CD4-positive, alpha-beta memory T cell (primary cell): ENCODE measurements at regions not wholly inside any gene's neighbourhood (a gene's known extent, or its start where the extent isn't known, plus 50 kb on each side); places are given as distances from the start of the nearest gene placed in this dataset.

Experiments
- CTCF ChIA-PET: fragments of 350-600 bp; sonication (Branson Sonifier 250); formaldehyde crosslinking; loops from one replicate; lab custom pipeline; 2021; ENCODE audit warnings: inconsistent platforms; ENCODE audit not compliant: partially characterized antibody; lab: Charles Lee
- POLR2A ChIA-PET: fragments of 350-600 bp; sonication (Branson Sonifier 250); formaldehyde crosslinking; loops from one replicate; lab custom pipeline; 2021; ENCODE audit not compliant: partially characterized antibody; lab: Charles Lee
- DNase-seq, 5 donors: peaks; one replicate each; pipeline versions ENCODE4 v3.0.0 to v3.0.0-alpha.2; 2020 to 2022; ENCODE audit warnings: mixed read lengths in 1 of 5
- H3K27ac ChIP-seq: one replicate; pipeline ENCODE4 v1.7.0; 2013; ENCODE audit warnings: low read depth, low read length
- H3K27me3 ChIP-seq: 2 replicates; pipeline ENCODE4 v1.7.0; 2013; ENCODE audit warnings: mild to moderate bottlenecking, low read length, moderate library complexity; ENCODE audit not compliant: insufficient read depth
- H3K36me3 ChIP-seq: 2 replicates; pipeline ENCODE4 v1.7.0; 2013; ENCODE audit warnings: mild to moderate bottlenecking, low read length, moderate library complexity; ENCODE audit not compliant: insufficient read depth
- H3K4me1 ChIP-seq: 2 replicates; pipeline ENCODE4 v1.7.0; 2013; ENCODE audit warnings: mild to moderate bottlenecking, low read length, moderate library complexity; ENCODE audit not compliant: insufficient read depth
- H3K4me3 ChIP-seq, 2 donors: one replicate each; pipeline ENCODE4 v1.7.0; 2013; ENCODE audit warnings: low read length in 2 of 2, mild to moderate bottlenecking in 1 of 2
- H3K9me3 ChIP-seq, 2 donors: one replicate each; pipeline ENCODE4 v1.7.0; 2013; ENCODE audit warnings: low read length in 2 of 2, control low read depth in 1 of 2; ENCODE audit not compliant: control insufficient read depth in 1 of 2
- H3K27ac Mint-ChIP-seq, 7 donors: one replicate each; pipeline ENCODE4 v1.8.0; 2020 to 2021; ENCODE audit warnings: mixed read lengths in 7 of 7, mild to moderate bottlenecking in 6 of 7, inconsistent platforms in 3 of 7, moderate library complexity in 3 of 7
- H3K27me3 Mint-ChIP-seq, 2 donors: one replicate each; pipeline ENCODE4 v1.8.0; 2020 to 2021; ENCODE audit warnings: mixed read lengths in 2 of 2
- H3K36me3 Mint-ChIP-seq, 2 donors: one replicate each; pipeline ENCODE4 v1.8.0; 2020 to 2021; ENCODE audit warnings: mixed read lengths in 2 of 2, inconsistent platforms in 1 of 2, mild to moderate bottlenecking in 1 of 2
- H3K4me1 Mint-ChIP-seq, 4 donors: one replicate each; pipeline ENCODE4 v1.8.0; 2020 to 2021; ENCODE audit warnings: mixed read lengths in 4 of 4, mild to moderate bottlenecking in 1 of 4
- H3K4me3 Mint-ChIP-seq, 8 donors: one replicate each; pipeline ENCODE4 v1.8.0; 2020 to 2021; ENCODE audit warnings: mixed read lengths in 8 of 8, mild to moderate bottlenecking in 7 of 8, moderate library complexity in 6 of 8, inconsistent platforms in 3 of 8
- H3K9me3 Mint-ChIP-seq, 8 donors: one replicate each; pipeline ENCODE4 v1.8.0; 2020 to 2021; ENCODE audit warnings: mixed read lengths in 8 of 8, mild to moderate bottlenecking in 5 of 8, inconsistent platforms in 3 of 8, moderate library complexity in 1 of 8
- intact Hi-C: fragments of 100-400 bp; cut with micrococcal nuclease; formaldehyde crosslinking; loops from one replicate; pipeline ENCODE4 v1.15.1; 2023

GRCh38 chr2:43134571-43134889 is 91.9 kb downstream of the ZFP36L2 start:
- Mint-ChIP-seq H3K36me3 (no peaks in the 10 kb centered on the region), H3K27ac (peak overlapping the region; percentile 97 to 100 (median 100)), H3K4me1 (peaks cover 69 to 98% (median 85%) of the 10 kb centered on the region in 4 donors), H3K27me3 (no peaks in the 10 kb centered on the region), H3K9me3 (no peaks in the 10 kb centered on the region), H3K4me3 (peak overlapping the region in 7 of 8 donors; percentile 63 to 86 (median 78))
- CTCF ChIA-PET, result interaction anchor here (1.1 to 18.4 kb wide), 8 partner anchors 15 to 292 kb away, joined by 3 to 445 read pairs (median 22); partner anchors contain the start of gene ZFP36L2
- Histone ChIP-seq H3K27me3 (no peaks in the 10 kb centered on the region), H3K27ac (peak overlapping the region; percentile 83), H3K4me3 (peak overlapping the region in 1 of 2 donors; percentile 4), H3K9me3 (no peaks in the 10 kb centered on the region), H3K36me3 (no peaks in the 10 kb centered on the region), H3K4me1 (peaks cover 100% of the 10 kb centered on the region)
- intact Hi-C loops, result loop anchor here (1.0 to 5.0 kb wide), 3 partner anchors 24 to 293 kb away; no protein-coding TSS in a partner anchor
- DNase-seq, result no peak
- POLR2A ChIA-PET, result interaction anchor here (0.7 to 65.0 kb wide), 10 partner anchors 9 to 861 kb away, joined by 3 to 6960 read pairs (median 4); partner anchors contain the start of gene ZFP36L2

GRCh38 chr2:43133708-43134570 is 92.5 kb downstream of the ZFP36L2 start:
- Mint-ChIP-seq H3K36me3 (no peaks in the 10 kb centered on the region), H3K4me3 (peak overlapping the region in 7 of 8 donors; percentile 63 to 86 (median 78)), H3K4me1 (peaks cover 72 to 100% (median 87%) of the 10 kb centered on the region in 4 donors), H3K9me3 (no peaks in the 10 kb centered on the region), H3K27me3 (no peaks in the 10 kb centered on the region), H3K27ac (peak overlapping the region; percentile 97 to 100 (median 100))
- H3K36me3 ChIP-seq, result no peaks in the 10 kb centered on the region
- H3K4me3 ChIP-seq, result peak overlapping the region in 1 of 2 donors; percentile 26
- intact Hi-C loops, result loop anchor here (1.0 to 5.0 kb wide), 3 partner anchors 24 to 293 kb away; no protein-coding TSS in a partner anchor
- DNase-seq, result peak; percentile 88 to 93 (median 91)
- peaks cover 100% of the 10 kb centered on the region for H3K4me1 ChIP-seq
- CTCF ChIA-PET, result interaction anchor here (0.9 to 18.4 kb wide), 11 partner anchors 15 to 351 kb away, joined by 3 to 445 read pairs (median 5); partner anchors contain the start of gene ZFP36L2
- no peaks in the 10 kb centered on the region for H3K9me3 ChIP-seq
- POLR2A ChIA-PET, result interaction anchor here (0.7 to 65.0 kb wide), 8 partner anchors 9 to 323 kb away, joined by 3 to 6960 read pairs (median 4); partner anchors contain the start of gene ZFP36L2
- H3K27ac ChIP-seq, result peak overlapping the region; percentile 83
- no peaks in the 10 kb centered on the region for H3K27me3 ChIP-seq

- peak overlapping the region in 1 of 2 donors; percentile 26 for H3K4me3 ChIP-seq
- Mint-ChIP-seq H3K4me1 (peaks cover 72 to 100% (median 87%) of the 10 kb centered on the region in 4 donors), H3K36me3 (no peaks in the 10 kb centered on the region), H3K27ac (peak overlapping the region; percentile 97 to 100 (median 100)), H3K4me3 (peak overlapping the region in 7 of 8 donors; percentile 41 to 86 (median 75)), H3K9me3 (no peaks in the 10 kb centered on the region), H3K27me3 (no peaks in the 10 kb centered on the region)
- CTCF ChIA-PET, result interaction anchor here (0.9 to 18.4 kb wide), 11 partner anchors 16 to 351 kb away, joined by 3 to 445 read pairs (median 6); partner anchors contain the start of gene ZFP36L2
- H3K36me3 ChIP-seq, result no peaks in the 10 kb centered on the region
- POLR2A ChIA-PET, result interaction anchor here (1.1 to 65.0 kb wide), 7 partner anchors 7 to 322 kb away, joined by 3 to 6960 read pairs (median 9); partner anchors contain the start of gene ZFP36L2
- H3K27me3 ChIP-seq, result no peaks in the 10 kb centered on the region
- intact Hi-C loops, result loop anchor here (5.0 kb wide), 1 partner anchor 294 kb away; no protein-coding TSS in a partner anchor
- peak in 1 of 5 donors; percentile 52 for DNase-seq
- peak overlapping the region; percentile 83 for H3K27ac ChIP-seq
- H3K9me3 ChIP-seq, result no peaks in the 10 kb centered on the region
- H3K4me1 ChIP-seq, result peaks cover 100% of the 10 kb centered on the region
Measured at GRCh38 chr2:43133336-43133707, 93.1 kb downstream of the ZFP36L2 start.

- Histone ChIP-seq H3K27me3 (no peaks in the 10 kb centered on the region), H3K4me3 (peak overlapping the region in 1 of 2 donors; percentile 26), H3K4me1 (peaks cover 100% of the 10 kb centered on the region), H3K27ac (peak overlapping the region; percentile 83), H3K36me3 (no peaks in the 10 kb centered on the region), H3K9me3 (no peaks in the 10 kb centered on the region)
- ChIA-PET CTCF (interaction anchor here (0.9 to 18.4 kb wide), 11 partner anchors 14 to 352 kb away, joined by 3 to 445 read pairs (median 6); partner anchors contain the start of gene ZFP36L2), POLR2A (interaction anchor here (1.5 to 65.0 kb wide), 6 partner anchors 8 to 352 kb away, joined by 5 to 6960 read pairs (median 10); partner anchors contain the start of gene ZFP36L2)
- H3K9me3 Mint-ChIP-seq, result no peaks in the 10 kb centered on the region
- H3K27ac Mint-ChIP-seq, result peak overlapping the region; percentile 97 to 100 (median 100)
- peak overlapping the region in 7 of 8 donors; percentile 45 to 86 (median 76) for H3K4me3 Mint-ChIP-seq
- DNase-seq, result peak in 2 of 5 donors; percentile 31 to 41
- intact Hi-C loops, result loop anchor here (5.0 kb wide), 1 partner anchor 295 kb away; no protein-coding TSS in a partner anchor
- H3K36me3 Mint-ChIP-seq, result no peaks in the 10 kb centered on the region
- H3K27me3 Mint-ChIP-seq, result no peaks in the 10 kb centered on the region
- peaks cover 76 to 100% (median 89%) of the 10 kb centered on the region in 4 donors for H3K4me1 Mint-ChIP-seq
Measured at GRCh38 chr2:43132683-43133301, 93.6 kb downstream of the ZFP36L2 start.

- no peaks in the 10 kb centered on the region for H3K27me3 ChIP-seq
- ChIA-PET POLR2A (interaction anchor here (1.5 to 65.0 kb wide), 6 partner anchors 9 to 352 kb away, joined by 5 to 6960 read pairs (median 10); partner anchors contain the start of gene ZFP36L2), CTCF (interaction anchor here (1.1 to 18.4 kb wide), 9 partner anchors 8 to 353 kb away, joined by 3 to 445 read pairs (median 28); partner anchors contain the start of gene ZFP36L2)
- H3K4me3 Mint-ChIP-seq, result peak overlapping the region; percentile 17 to 86 (median 68)
- no peaks in the 10 kb centered on the region for H3K36me3 ChIP-seq
- H3K4me1 Mint-ChIP-seq, result peaks cover 76 to 100% (median 88%) of the 10 kb centered on the region in 4 donors
- intact Hi-C loops, result loop anchor here (1.0 to 5.0 kb wide), 5 partner anchors 38 to 295 kb away; no protein-coding TSS in a partner anchor
- H3K36me3 Mint-ChIP-seq, result no peaks in the 10 kb centered on the region
- H3K27me3 Mint-ChIP-seq, result no peaks in the 10 kb centered on the region
- H3K4me3 ChIP-seq, result peak overlapping the region in 1 of 2 donors; percentile 31
- no peaks in the 10 kb centered on the region for H3K9me3 ChIP-seq
- H3K9me3 Mint-ChIP-seq, result no peaks in the 10 kb centered on the region
- peak overlapping the region; percentile 97 to 100 (median 100) for H3K27ac Mint-ChIP-seq
- peak overlapping the region; percentile 83 for H3K27ac ChIP-seq
- DNase-seq, result no peak
- H3K4me1 ChIP-seq, result peaks cover 99% of the 10 kb centered on the region
Measured at GRCh38 chr2:43131890-43132682, 94.3 kb downstream of the ZFP36L2 start.
